ENCODE measurements at regions not wholly inside any gene's neighbourhood (a gene's known extent, or its start where the extent isn't known, plus 50 kb on each side); places are given as distances from the start of the nearest gene placed in this dataset.

DNA sequence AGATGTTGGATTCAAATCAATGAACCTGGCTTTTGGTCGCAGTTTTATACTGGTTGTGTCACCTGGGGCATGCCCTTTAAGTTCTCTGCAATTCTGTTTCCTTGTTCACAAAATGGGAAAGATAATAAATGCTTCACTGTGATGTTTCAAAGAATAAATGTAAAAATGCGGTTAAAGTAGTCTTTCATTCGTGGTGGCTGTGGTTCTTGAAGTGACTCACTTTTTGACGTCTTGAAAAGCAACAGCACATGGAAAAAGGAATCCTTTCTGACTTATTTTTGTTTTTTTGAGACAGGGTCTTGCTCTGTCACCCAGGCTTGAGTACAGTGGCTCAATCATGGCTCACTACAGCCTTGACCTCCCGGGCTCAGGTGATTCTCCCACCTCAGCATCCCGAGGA, 88.4 kb upstream of the SLIT3 start:
- no peak overlapping the region for H3K27ac ChIP-seq (ENCODE audit: low read depth, low read length)
- H3K9me3 ChIP-seq (ENCODE audit: low read depth, low read length), result no peaks in the 10 kb centered on the region
- no peak for DNase-seq (ENCODE audit: insufficient read length, low spot score, missing footprints)
- TF ChIP-seq, protein P1, sequence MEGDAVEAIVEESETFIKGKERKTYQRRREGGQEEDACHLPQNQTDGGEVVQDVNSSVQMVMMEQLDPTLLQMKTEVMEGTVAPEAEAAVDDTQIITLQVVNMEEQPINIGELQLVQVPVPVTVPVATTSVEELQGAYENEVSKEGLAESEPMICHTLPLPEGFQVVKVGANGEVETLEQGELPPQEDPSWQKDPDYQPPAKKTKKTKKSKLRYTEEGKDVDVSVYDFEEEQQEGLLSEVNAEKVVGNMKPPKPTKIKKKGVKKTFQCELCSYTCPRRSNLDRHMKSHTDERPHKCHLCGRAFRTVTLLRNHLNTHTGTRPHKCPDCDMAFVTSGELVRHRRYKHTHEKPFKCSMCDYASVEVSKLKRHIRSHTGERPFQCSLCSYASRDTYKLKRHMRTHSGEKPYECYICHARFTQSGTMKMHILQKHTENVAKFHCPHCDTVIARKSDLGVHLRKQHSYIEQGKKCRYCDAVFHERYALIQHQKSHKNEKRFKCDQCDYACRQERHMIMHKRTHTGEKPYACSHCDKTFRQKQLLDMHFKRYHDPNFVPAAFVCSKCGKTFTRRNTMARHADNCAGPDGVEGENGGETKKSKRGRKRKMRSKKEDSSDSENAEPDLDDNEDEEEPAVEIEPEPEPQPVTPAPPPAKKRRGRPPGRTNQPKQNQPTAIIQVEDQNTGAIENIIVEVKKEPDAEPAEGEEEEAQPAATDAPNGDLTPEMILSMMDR (IDR thresholded peaks at IDR 0.05; ENCODE audit: extremely low read depth, low read depth, low read length), result no peak
- H3K4me2 ChIP-seq (ENCODE audit: insufficient read depth, low read length), result no peak overlapping the region
- H3K79me2 ChIP-seq (ENCODE audit: insufficient read depth, low read length), result no peaks in the 10 kb centered on the region
- no peak overlapping the region for H3K4me3 ChIP-seq (ENCODE audit: insufficient read depth, low read length)
- peaks cover 4% of the 10 kb centered on the region for H3K4me1 ChIP-seq (ENCODE audit: insufficient read depth, low read length)
- no peaks in the 10 kb centered on the region for H4K20me1 ChIP-seq (ENCODE audit: insufficient read depth, low read length)
- H2AFZ ChIP-seq (ENCODE audit: low read length), result no peak overlapping the region
- no peaks in the 10 kb centered on the region for H3K36me3 ChIP-seq (ENCODE audit: insufficient read depth, low read length)
- H3K27me3 ChIP-seq (ENCODE audit: insufficient read depth, low read length), result no peaks in the 10 kb centered on the region

DNA sequence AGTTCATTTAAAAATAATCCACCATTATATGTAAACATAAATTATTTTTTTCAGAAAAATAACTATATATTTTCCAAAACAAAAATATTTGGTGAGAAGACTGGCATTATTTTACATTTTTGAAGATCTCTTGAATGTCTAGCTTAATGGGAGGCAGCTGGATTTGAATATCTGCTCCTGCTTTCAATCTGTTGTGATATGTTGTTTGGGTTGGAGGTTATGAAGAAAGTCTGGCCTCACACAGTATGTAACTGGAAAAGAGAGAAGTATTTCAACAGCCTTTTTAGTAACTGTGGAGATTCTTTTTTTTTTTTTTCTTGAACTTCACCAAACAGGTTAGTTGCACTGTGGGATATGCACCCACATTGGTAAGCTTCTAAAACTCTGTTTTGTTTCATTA, 84.7 kb upstream of the SLIT3 start:
- Histone ChIP-seq H3K27ac (ENCODE audit: low read depth, low read length) (no peak overlapping the region), H2AFZ (ENCODE audit: low read length) (no peak overlapping the region), H3K4me2 (ENCODE audit: insufficient read depth, low read length) (no peak overlapping the region), H3K79me2 (ENCODE audit: insufficient read depth, low read length) (no peaks in the 10 kb centered on the region), H3K4me3 (ENCODE audit: insufficient read depth, low read length) (no peak overlapping the region), H3K4me1 (ENCODE audit: insufficient read depth, low read length) (peaks cover 4% of the 10 kb centered on the region), H3K36me3 (ENCODE audit: insufficient read depth, low read length) (no peaks in the 10 kb centered on the region), H3K27me3 (ENCODE audit: insufficient read depth, low read length) (no peaks in the 10 kb centered on the region), H3K9me3 (ENCODE audit: low read depth, low read length) (no peaks in the 10 kb centered on the region), H4K20me1 (ENCODE audit: insufficient read depth, low read length) (no peaks in the 10 kb centered on the region)
- TF ChIP-seq, protein P1 (IDR thresholded peaks at IDR 0.05; ENCODE audit: extremely low read depth, low read depth, low read length), result no peak
- no peak for DNase-seq (ENCODE audit: insufficient read length, low spot score, missing footprints)

DNA sequence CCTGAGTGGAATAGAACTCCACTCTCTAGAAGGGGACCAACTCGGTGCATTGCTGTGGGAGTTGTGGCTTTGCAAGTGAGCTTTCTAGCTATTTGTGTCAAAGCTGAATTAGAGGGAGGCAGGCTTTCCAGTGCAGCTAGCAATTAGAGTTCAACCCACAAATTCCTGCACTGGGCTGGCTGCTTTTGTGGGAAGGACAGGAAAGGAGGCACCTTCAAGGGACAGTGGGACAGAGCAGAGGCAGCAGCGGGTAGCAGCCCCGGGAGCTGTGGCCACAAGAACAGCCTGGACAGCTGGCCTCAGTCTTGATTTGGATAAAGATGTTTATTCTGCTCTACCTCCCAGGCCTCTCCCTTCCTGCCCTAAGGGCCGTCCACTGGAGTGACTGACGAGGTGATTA, 83.7 kb upstream of the SLIT3 start:
- no peaks in the 10 kb centered on the region for H3K79me2 ChIP-seq (ENCODE audit: insufficient read depth, low read length)
- H3K27me3 ChIP-seq (ENCODE audit: insufficient read depth, low read length), result no peaks in the 10 kb centered on the region
- H3K4me2 ChIP-seq (ENCODE audit: insufficient read depth, low read length), result no peak overlapping the region
- DNase-seq (ENCODE audit: insufficient read length, low spot score, missing footprints), result no peak
- H3K36me3 ChIP-seq (ENCODE audit: insufficient read depth, low read length), result no peaks in the 10 kb centered on the region
- no peak overlapping the region for H3K4me3 ChIP-seq (ENCODE audit: insufficient read depth, low read length)
- H3K27ac ChIP-seq (ENCODE audit: low read depth, low read length), result no peak overlapping the region
- no peaks in the 10 kb centered on the region for H3K9me3 ChIP-seq (ENCODE audit: low read depth, low read length)
- TF ChIP-seq, protein P1 (IDR thresholded peaks at IDR 0.05; ENCODE audit: extremely low read depth, low read depth, low read length), result no peak
- peaks cover 4% of the 10 kb centered on the region for H3K4me1 ChIP-seq (ENCODE audit: insufficient read depth, low read length)
- peak overlapping the region; percentile 26 for H2AFZ ChIP-seq (ENCODE audit: low read length)
- no peaks in the 10 kb centered on the region for H4K20me1 ChIP-seq (ENCODE audit: insufficient read depth, low read length)

GRCh38 chr5:169374761-169375160, 73.8 kb upstream of the SLIT3 start:
- H3K79me2 ChIP-seq (ENCODE audit: insufficient read depth, low read length), result no peaks in the 10 kb centered on the region
- no peak overlapping the region for H3K4me2 ChIP-seq (ENCODE audit: insufficient read depth, low read length)
- H3K27ac ChIP-seq (ENCODE audit: low read depth, low read length), result no peak overlapping the region
- no peaks in the 10 kb centered on the region for H3K9me3 ChIP-seq (ENCODE audit: low read depth, low read length)
- TF ChIP-seq, protein P1 (IDR thresholded peaks at IDR 0.05; ENCODE audit: extremely low read depth, low read depth, low read length), result no peak
- H3K4me3 ChIP-seq (ENCODE audit: insufficient read depth, low read length), result no peak overlapping the region
- DNase-seq (ENCODE audit: insufficient read length, low spot score, missing footprints), result no peak
- no peaks in the 10 kb centered on the region for H3K27me3 ChIP-seq (ENCODE audit: insufficient read depth, low read length)
- H4K20me1 ChIP-seq (ENCODE audit: insufficient read depth, low read length), result no peaks in the 10 kb centered on the region
- no peaks in the 10 kb centered on the region for H3K36me3 ChIP-seq (ENCODE audit: insufficient read depth, low read length)
- peak overlapping the region; percentile 56 for H2AFZ ChIP-seq (ENCODE audit: low read length)
- H3K4me1 ChIP-seq (ENCODE audit: insufficient read depth, low read length), result no peaks in the 10 kb centered on the region
